ENCODE measurements at regions not wholly inside any gene's neighbourhood (a gene's known extent, or its start where the extent isn't known, plus 50 kb on each side); places are given as distances from the start of the nearest gene placed in this dataset.

GRCh38 chr14:51341338-51341737 is 101.3 kb downstream of the TMX1 start:
- DNase-seq (ENCODE audit: low spot score) = no peak
- no peak for TF ChIP-seq CTCF (IDR thresholded peaks at IDR 0.05)
- ATAC-seq (ENCODE audit: low FRiP score) = no peak

GRCh38 chr14:51342226-51342625 is 102.2 kb downstream of the TMX1 start:
- no peak for ATAC-seq (ENCODE audit: low FRiP score)
- DNase-seq (ENCODE audit: low spot score) = no peak
- TF ChIP-seq CTCF (IDR thresholded peaks at IDR 0.05) = no peak

- no peak for ATAC-seq (ENCODE audit: low FRiP score)
- DNase-seq (ENCODE audit: low spot score) = no peak
- TF ChIP-seq CTCF (IDR thresholded peaks at IDR 0.05) = no peak
Observed at GRCh38 chr14:51351997-51352396, 112.0 kb downstream of the TMX1 start.

DNA sequence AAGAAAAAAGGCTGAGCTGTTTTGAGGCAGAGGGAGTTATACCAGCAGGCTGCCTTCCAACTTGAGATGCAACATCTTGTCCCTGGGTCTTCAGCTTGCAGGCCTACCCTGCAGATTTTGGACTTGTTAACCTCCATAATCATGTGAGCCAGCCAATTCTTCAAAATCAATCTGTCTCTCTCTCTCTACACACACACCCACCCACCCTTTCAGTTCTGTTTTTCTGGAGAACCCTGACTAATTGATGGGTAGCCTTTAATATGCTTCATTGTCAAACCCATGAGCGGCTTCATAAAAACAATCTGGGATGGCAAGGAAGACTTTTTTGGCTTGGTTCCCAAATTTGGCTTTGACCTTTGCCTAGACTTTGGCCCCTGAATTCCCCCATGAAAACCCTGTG is 113.9 kb downstream of the TMX1 start:
- TF ChIP-seq CTCF (IDR thresholded peaks at IDR 0.05) = no peak
- DNase-seq (ENCODE audit: low spot score) (no peak), ATAC-seq (ENCODE audit: low FRiP score) (no peak)

DNA sequence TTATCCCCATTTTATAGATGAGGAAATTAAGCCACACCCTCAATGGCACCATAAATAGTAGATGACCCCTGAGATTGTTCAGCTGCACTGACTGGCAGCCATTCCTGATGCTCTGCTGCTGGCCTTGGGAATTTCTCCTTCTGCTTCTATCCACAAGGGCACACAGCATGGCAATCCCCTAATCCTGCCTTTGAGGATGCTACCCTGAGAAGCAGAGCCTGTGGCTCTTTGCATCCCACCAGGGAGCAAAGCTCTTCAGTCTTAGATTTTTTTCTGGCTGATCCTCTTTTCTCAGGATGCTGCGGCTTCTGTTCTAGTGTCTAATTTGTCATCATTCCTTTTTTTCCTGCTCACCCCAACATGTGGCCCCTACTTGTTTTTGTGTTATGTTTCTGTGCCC is 114.8 kb downstream of the TMX1 start:
- no peak for DNase-seq (ENCODE audit: low spot score)
- no peak for ATAC-seq (ENCODE audit: low FRiP score)
- TF ChIP-seq CTCF (IDR thresholded peaks at IDR 0.05) = no peak

DNA sequence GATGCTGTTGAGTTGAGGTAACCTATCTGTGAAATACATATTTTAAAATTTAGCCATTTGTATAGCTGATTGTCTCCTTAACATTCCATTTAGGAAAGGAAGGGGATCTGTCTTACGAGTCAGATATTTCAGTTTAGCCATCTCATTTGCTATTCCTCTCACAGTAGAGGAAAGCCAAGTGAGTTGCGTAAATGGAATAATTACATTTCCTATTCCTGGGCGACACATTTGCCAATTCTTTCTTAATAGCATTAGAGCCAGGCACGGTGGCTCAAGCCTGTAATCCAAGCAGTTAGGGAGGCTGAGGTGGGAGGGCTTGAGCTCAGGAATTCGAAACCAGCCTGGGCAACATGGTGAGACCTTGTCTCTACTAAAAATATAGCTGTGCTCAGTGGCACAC is 116.3 kb downstream of the TMX1 start:
- no peak for TF ChIP-seq CTCF (IDR thresholded peaks at IDR 0.05)
- no peak for DNase-seq (ENCODE audit: low spot score)
- no peak for ATAC-seq (ENCODE audit: low FRiP score)

GRCh38 chr14:51357250-51357649 is 117.2 kb downstream of the TMX1 start:
- no peak for TF ChIP-seq CTCF (IDR thresholded peaks at IDR 0.05)
- DNase-seq (ENCODE audit: low spot score) (no peak), ATAC-seq (ENCODE audit: low FRiP score) (no peak)

All from omental fat pad (tissue), 3 donors.